Liver (tissue), 8 donors: ENCODE measurements at regions not wholly inside any gene's neighbourhood (a gene's known extent, or its start where the extent isn't known, plus 50 kb on each side); places are given as distances from the start of the nearest gene placed in this dataset.

Source experiments
- DNase-seq: peaks from one replicate; pipeline ENCODE4 v3.0.0-alpha.2; 2017; ENCODE audit warnings: low spot score
- H3K27ac ChIP-seq, 2 donors: one replicate each; pipeline ENCODE4 v1.7.0; 2013; ENCODE audit warnings: inconsistent platforms in 2 of 2, low read length in 2 of 2, control low read depth in 1 of 2, low read depth in 1 of 2, mild to moderate bottlenecking in 1 of 2
- H3K27me3 ChIP-seq, 4 donors: one replicate each; pipeline versions ENCODE4 v1.6.1 to v1.7.0; 2013; ENCODE audit warnings: low read length in 3 of 4, inconsistent platforms in 1 of 4, mild to moderate bottlenecking in 1 of 4, moderate library complexity in 1 of 4; ENCODE audit not compliant: control insufficient read depth in 4 of 4, insufficient read depth in 4 of 4
- H3K36me3 ChIP-seq, 4 donors: one replicate each; pipeline versions ENCODE4 v1.6.1 to v1.7.0; 2013; ENCODE audit warnings: low read length in 3 of 4, mild to moderate bottlenecking in 3 of 4, low read depth in 1 of 4, moderate library complexity in 1 of 4; ENCODE audit not compliant: control insufficient read depth in 4 of 4, insufficient read depth in 3 of 4
- H3K4me1 ChIP-seq, 4 donors: one replicate each; pipeline versions ENCODE4 v1.6.1 to v1.7.0; 2013; ENCODE audit warnings: low read length in 3 of 4, mild to moderate bottlenecking in 3 of 4, moderate library complexity in 1 of 4; ENCODE audit not compliant: control insufficient read depth in 4 of 4, insufficient read depth in 4 of 4
- H3K4me3 ChIP-seq, 3 donors: one replicate each; pipeline versions ENCODE4 v1.6.1 to v1.7.0; 2013; ENCODE audit warnings: low read length in 3 of 3, control low read depth in 1 of 3, low read depth in 1 of 3, mild to moderate bottlenecking in 1 of 3
- H3K9ac ChIP-seq, 2 donors: one replicate each; pipeline ENCODE4 v1.7.0; 2013; ENCODE audit warnings: low read length in 2 of 2, mild to moderate bottlenecking in 2 of 2, moderate library complexity in 2 of 2, control low read depth in 1 of 2, low read depth in 1 of 2
- H3K9me3 ChIP-seq, 4 donors: one replicate each; pipeline versions ENCODE4 v1.6.1 to v1.7.0; 2013; ENCODE audit warnings: low read length in 3 of 4; ENCODE audit not compliant: control insufficient read depth in 4 of 4
- EGR1 ChIP-seq, 2 donors: IDR thresholded peaks; 2 replicates each; pipeline ENCODE4 v1.6.1; 2016 to 2018; ENCODE audit warnings: antibody characterized with exemption in 2 of 2, low read depth in 2 of 2
- FOXA1 ChIP-seq: IDR thresholded peaks from 2 replicates; pipeline ENCODE4 v1.6.1; 2016; ENCODE audit warnings: antibody characterized with exemption
- FOXA2 ChIP-seq: IDR thresholded peaks from 2 replicates; pipeline ENCODE4 v1.6.1; 2016; ENCODE audit warnings: antibody characterized with exemption
- HNF4A ChIP-seq, 2 donors: conservative IDR thresholded peaks; 2 replicates each; pipeline ENCODE4 v1.6.1; 2016; ENCODE audit warnings: antibody characterized with exemption in 2 of 2, mild to moderate bottlenecking in 2 of 2
- HNF4G ChIP-seq: IDR thresholded peaks from 2 replicates; pipeline ENCODE4 v1.6.1; 2016; ENCODE audit warnings: antibody characterized with exemption
- JUND ChIP-seq, 2 donors: IDR thresholded peaks; 2 replicates each; pipeline ENCODE4 v1.6.1; 2016; ENCODE audit warnings: antibody characterized with exemption in 2 of 2
- NR2F2 ChIP-seq: IDR thresholded peaks from 2 replicates; pipeline ENCODE4 v1.6.1; 2016; ENCODE audit warnings: antibody characterized with exemption
- RAD21 ChIP-seq, 2 donors: IDR thresholded peaks; 2 replicates each; pipeline ENCODE4 v1.6.1; 2016; ENCODE audit warnings: antibody characterized with exemption in 2 of 2, mild to moderate bottlenecking in 2 of 2
- RXRA ChIP-seq, 2 donors: IDR thresholded peaks; 2 replicates each; pipeline ENCODE4 v1.6.1; 2017 to 2018; ENCODE audit warnings: antibody characterized with exemption in 2 of 2, mild to moderate bottlenecking in 1 of 2
- SP1 ChIP-seq: IDR thresholded peaks from 2 replicates; pipeline ENCODE4 v1.6.1; 2018; ENCODE audit warnings: antibody characterized with exemption, mild to moderate bottlenecking
- TAF1 ChIP-seq: conservative IDR thresholded peaks from 2 replicates; pipeline ENCODE4 v1.6.1; 2016; ENCODE audit warnings: antibody characterized with exemption, mild to moderate bottlenecking
- YY1 ChIP-seq: IDR thresholded peaks from 2 replicates; pipeline ENCODE4 v1.6.1; 2016; ENCODE audit warnings: antibody characterized with exemption, mild to moderate bottlenecking
- whole genome bisulfite sequencing: extraction: QIAGEN DNeasy Blood & Tissue Kit; methylation state at CpG from one replicate; pipeline ENCODE4 v1.1.7; 2013; 5-methylcytosine and 5-hydroxymethylcytosine counted together
- TF ChIP-seq, protein P1 (sequence below): IDR thresholded peaks from 2 replicates; pipeline ENCODE4 v1.6.1; 2016; ENCODE audit warnings: antibody characterized with exemption
- TF ChIP-seq, protein P2 (sequence below): IDR thresholded peaks from 2 replicates; pipeline ENCODE4 v1.6.1; 2016; ENCODE audit warnings: antibody characterized with exemption
- TF ChIP-seq, protein P3 (sequence below): fragments of 150-350 bp; IDR thresholded peaks from 2 replicates; pipeline ENCODE4 v1.5.1; 2017; ENCODE audit warnings: improper control_type of control experiment, low read depth, low read length; ENCODE audit not compliant: missing input control
- TF ChIP-seq, protein P4 (sequence below): IDR thresholded peaks from 2 replicates; pipeline ENCODE4 v1.6.1; 2016; ENCODE audit warnings: antibody characterized with exemption, mild to moderate bottlenecking
- TF ChIP-seq, protein P5 (sequence below): IDR thresholded peaks from 2 replicates; pipeline ENCODE4 v1.6.1; 2016; ENCODE audit warnings: antibody characterized with exemption
- donor health status: healthy.
- donor health status: healthy.
- donor health status: healthy.
- donor health status: healthy.
- donor health status: healthy.

DNA sequence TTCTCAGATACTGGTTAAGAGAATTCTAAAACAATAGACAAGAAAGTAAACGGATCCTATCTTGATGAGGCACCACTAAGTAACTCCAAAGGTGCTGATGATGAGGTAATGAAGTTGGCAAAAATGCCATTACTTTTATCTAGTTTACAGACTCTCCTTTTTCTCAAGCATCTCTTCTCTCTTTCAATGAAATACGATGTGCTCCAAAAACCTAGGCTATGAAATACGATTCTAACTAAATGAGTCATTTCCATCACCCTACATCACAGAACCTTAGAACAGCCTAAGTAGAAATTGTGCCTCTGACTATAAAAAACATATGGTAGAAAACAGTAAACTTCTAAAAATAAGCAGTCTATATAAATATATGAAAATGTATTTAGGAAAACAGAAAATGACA is 58.9 kb upstream of the ARHGAP32 start:
- no peak for DNase-seq
- TF ChIP-seq HNF4G, result no peak
- no peak for TF ChIP-seq TAF1
- TF ChIP-seq FOXA1, result no peak
- TF ChIP-seq RXRA (IDR thresholded peaks at IDR 0.05), result no peak
- no peak for TF ChIP-seq HNF4A (conservative IDR thresholded peaks at IDR 0.05)
- TF ChIP-seq RAD21 (IDR thresholded peaks at IDR 0.05), result no peak
- TF ChIP-seq, protein P1, sequence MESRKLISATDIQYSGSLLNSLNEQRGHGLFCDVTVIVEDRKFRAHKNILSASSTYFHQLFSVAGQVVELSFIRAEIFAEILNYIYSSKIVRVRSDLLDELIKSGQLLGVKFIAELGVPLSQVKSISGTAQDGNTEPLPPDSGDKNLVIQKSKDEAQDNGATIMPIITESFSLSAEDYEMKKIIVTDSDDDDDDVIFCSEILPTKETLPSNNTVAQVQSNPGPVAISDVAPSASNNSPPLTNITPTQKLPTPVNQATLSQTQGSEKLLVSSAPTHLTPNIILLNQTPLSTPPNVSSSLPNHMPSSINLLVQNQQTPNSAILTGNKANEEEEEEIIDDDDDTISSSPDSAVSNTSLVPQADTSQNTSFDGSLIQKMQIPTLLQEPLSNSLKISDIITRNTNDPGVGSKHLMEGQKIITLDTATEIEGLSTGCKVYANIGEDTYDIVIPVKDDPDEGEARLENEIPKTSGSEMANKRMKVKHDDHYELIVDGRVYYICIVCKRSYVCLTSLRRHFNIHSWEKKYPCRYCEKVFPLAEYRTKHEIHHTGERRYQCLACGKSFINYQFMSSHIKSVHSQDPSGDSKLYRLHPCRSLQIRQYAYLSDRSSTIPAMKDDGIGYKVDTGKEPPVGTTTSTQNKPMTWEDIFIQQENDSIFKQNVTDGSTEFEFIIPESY, result no peak
- no peak for TF ChIP-seq NR2F2
- TF ChIP-seq YY1, result no peak
- TF ChIP-seq SP1, result no peak
- TF ChIP-seq FOXA2, result no peak
- TF ChIP-seq, protein P2, sequence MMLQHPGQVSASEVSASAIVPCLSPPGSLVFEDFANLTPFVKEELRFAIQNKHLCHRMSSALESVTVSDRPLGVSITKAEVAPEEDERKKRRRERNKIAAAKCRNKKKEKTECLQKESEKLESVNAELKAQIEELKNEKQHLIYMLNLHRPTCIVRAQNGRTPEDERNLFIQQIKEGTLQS, result no peak
- no peak for TF ChIP-seq JUND (IDR thresholded peaks at IDR 0.05)
- TF ChIP-seq, protein P3, sequence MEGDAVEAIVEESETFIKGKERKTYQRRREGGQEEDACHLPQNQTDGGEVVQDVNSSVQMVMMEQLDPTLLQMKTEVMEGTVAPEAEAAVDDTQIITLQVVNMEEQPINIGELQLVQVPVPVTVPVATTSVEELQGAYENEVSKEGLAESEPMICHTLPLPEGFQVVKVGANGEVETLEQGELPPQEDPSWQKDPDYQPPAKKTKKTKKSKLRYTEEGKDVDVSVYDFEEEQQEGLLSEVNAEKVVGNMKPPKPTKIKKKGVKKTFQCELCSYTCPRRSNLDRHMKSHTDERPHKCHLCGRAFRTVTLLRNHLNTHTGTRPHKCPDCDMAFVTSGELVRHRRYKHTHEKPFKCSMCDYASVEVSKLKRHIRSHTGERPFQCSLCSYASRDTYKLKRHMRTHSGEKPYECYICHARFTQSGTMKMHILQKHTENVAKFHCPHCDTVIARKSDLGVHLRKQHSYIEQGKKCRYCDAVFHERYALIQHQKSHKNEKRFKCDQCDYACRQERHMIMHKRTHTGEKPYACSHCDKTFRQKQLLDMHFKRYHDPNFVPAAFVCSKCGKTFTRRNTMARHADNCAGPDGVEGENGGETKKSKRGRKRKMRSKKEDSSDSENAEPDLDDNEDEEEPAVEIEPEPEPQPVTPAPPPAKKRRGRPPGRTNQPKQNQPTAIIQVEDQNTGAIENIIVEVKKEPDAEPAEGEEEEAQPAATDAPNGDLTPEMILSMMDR, result no peak
- TF ChIP-seq, protein P4, sequence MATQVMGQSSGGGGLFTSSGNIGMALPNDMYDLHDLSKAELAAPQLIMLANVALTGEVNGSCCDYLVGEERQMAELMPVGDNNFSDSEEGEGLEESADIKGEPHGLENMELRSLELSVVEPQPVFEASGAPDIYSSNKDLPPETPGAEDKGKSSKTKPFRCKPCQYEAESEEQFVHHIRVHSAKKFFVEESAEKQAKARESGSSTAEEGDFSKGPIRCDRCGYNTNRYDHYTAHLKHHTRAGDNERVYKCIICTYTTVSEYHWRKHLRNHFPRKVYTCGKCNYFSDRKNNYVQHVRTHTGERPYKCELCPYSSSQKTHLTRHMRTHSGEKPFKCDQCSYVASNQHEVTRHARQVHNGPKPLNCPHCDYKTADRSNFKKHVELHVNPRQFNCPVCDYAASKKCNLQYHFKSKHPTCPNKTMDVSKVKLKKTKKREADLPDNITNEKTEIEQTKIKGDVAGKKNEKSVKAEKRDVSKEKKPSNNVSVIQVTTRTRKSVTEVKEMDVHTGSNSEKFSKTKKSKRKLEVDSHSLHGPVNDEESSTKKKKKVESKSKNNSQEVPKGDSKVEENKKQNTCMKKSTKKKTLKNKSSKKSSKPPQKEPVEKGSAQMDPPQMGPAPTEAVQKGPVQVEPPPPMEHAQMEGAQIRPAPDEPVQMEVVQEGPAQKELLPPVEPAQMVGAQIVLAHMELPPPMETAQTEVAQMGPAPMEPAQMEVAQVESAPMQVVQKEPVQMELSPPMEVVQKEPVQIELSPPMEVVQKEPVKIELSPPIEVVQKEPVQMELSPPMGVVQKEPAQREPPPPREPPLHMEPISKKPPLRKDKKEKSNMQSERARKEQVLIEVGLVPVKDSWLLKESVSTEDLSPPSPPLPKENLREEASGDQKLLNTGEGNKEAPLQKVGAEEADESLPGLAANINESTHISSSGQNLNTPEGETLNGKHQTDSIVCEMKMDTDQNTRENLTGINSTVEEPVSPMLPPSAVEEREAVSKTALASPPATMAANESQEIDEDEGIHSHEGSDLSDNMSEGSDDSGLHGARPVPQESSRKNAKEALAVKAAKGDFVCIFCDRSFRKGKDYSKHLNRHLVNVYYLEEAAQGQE, result no peak
- TF ChIP-seq EGR1 (IDR thresholded peaks at IDR 0.05; ENCODE audit: low read depth in 2 of 2), result no peak
- TF ChIP-seq, protein P5, sequence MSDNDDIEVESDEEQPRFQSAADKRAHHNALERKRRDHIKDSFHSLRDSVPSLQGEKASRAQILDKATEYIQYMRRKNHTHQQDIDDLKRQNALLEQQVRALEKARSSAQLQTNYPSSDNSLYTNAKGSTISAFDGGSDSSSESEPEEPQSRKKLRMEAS, result no peak
- H3K4me3 ChIP-seq, result no peak overlapping the region
- no peaks in the 10 kb centered on the region for H3K9me3 ChIP-seq
- H3K36me3 ChIP-seq, result no peaks in the 10 kb centered on the region
- no peak overlapping the region for H3K9ac ChIP-seq
- no peak overlapping the region for H3K27ac ChIP-seq
- no peaks in the 10 kb centered on the region for H3K27me3 ChIP-seq
- WGBS, result 90% methylated on average over 3 of the region's 3 CpGs
- peaks cover 0 to 2% (median 0%) of the 10 kb centered on the region in 4 donors for H3K4me1 ChIP-seq

DNA sequence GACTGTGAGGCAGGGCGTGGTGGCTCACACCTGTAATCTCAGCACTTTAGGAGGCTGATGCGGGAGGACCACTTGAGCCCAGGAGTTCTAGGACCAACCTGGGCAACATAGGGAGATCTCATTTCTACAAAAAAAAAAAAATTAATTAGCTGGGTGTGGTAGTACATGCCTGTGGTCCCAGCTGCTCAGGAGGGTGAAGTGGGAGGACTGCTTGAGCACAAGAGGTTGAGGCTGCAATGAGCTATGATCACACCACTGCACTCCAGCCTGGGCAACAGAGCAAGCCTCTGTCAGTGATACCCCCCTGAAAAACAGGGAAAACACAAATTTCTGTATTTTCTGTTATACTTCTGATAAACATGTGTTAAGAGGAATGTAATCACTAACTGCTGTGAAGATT is 57.8 kb upstream of the ARHGAP32 start:
- WGBS, result 95% methylated on average over 2 of the region's 2 CpGs
- no peak overlapping the region for H3K27ac ChIP-seq
- TF ChIP-seq EGR1 (IDR thresholded peaks at IDR 0.05; ENCODE audit: low read depth in 2 of 2) (no peak), SP1 (no peak), NR2F2 (no peak), RXRA (IDR thresholded peaks at IDR 0.05) (no peak), HNF4A (conservative IDR thresholded peaks at IDR 0.05) (no peak), TAF1 (no peak), FOXA1 (no peak), YY1 (no peak), FOXA2 (no peak)
- TF ChIP-seq, protein P5, result no peak
- TF ChIP-seq, protein P1, result no peak
- TF ChIP-seq, protein P4, result no peak

More for the DNA sequence above, 57.8 kb upstream of the ARHGAP32 start:
- peaks cover 0 to 2% (median 0%) of the 10 kb centered on the region in 4 donors for H3K4me1 ChIP-seq
- H3K27me3 ChIP-seq, result no peaks in the 10 kb centered on the region
- no peaks in the 10 kb centered on the region for H3K36me3 ChIP-seq
- no peak overlapping the region for H3K9ac ChIP-seq
- no peak overlapping the region for H3K4me3 ChIP-seq
- H3K9me3 ChIP-seq, result no peaks in the 10 kb centered on the region
- no peak for DNase-seq
